ENCODE measurements at regions not wholly inside any gene's neighbourhood (a gene's known extent, or its start where the extent isn't known, plus 50 kb on each side); places are given as distances from the start of the nearest gene placed in this dataset.

GRCh38 chr9:99588299-99588698, 233.4 kb upstream of the NR4A3 start:
- DNase-seq (ENCODE audit: low read depth, low spot score) = no peak

- no peak for DNase-seq (ENCODE audit: low read depth, low spot score)
Observed at GRCh38 chr9:99588747-99589146, 232.9 kb upstream of the NR4A3 start.

GRCh38 chr9:99590410-99590809, 231.3 kb upstream of the NR4A3 start:
- no peak for DNase-seq (ENCODE audit: low read depth, low spot score)

GRCh38 chr9:99590840-99591239, 230.8 kb upstream of the NR4A3 start:
- no peak for DNase-seq (ENCODE audit: low read depth, low spot score)

GRCh38 chr9:99591770-99592169, 229.9 kb upstream of the NR4A3 start:
- no peak for DNase-seq (ENCODE audit: low read depth, low spot score)

GRCh38 chr9:99592834-99593574, 228.7 kb upstream of the NR4A3 start:
- DNase-seq (ENCODE audit: low read depth, low spot score) = no peak

GRCh38 chr9:99593610-99594009, 228.1 kb upstream of the NR4A3 start:
- no peak for DNase-seq (ENCODE audit: low read depth, low spot score)

GRCh38 chr9:99594056-99594780, 227.5 kb upstream of the NR4A3 start:
- DNase-seq (ENCODE audit: low read depth, low spot score) = no peak

GRCh38 chr9:99595796-99596195, 225.9 kb upstream of the NR4A3 start:
- no peak for DNase-seq (ENCODE audit: low read depth, low spot score)

GRCh38 chr9:99601571-99602111, 220.0 kb upstream of the NR4A3 start:
- no peak for DNase-seq (ENCODE audit: low read depth, low spot score)

GRCh38 chr9:99602854-99603253, 218.8 kb upstream of the NR4A3 start:
- DNase-seq (ENCODE audit: low read depth, low spot score) = no peak

- DNase-seq (ENCODE audit: low read depth, low spot score) = no peak
Observed at GRCh38 chr9:99605016-99605743, 216.5 kb upstream of the NR4A3 start.

GRCh38 chr9:99606296-99606695, 215.4 kb upstream of the NR4A3 start:
- no peak for DNase-seq (ENCODE audit: low read depth, low spot score)

GRCh38 chr9:99606957-99607356, 214.7 kb upstream of the NR4A3 start:
- DNase-seq (ENCODE audit: low read depth, low spot score) = no peak

- peak; percentile 42 for DNase-seq (ENCODE audit: low read depth, low spot score)
Observed at GRCh38 chr9:99607842-99608448, 213.7 kb upstream of the NR4A3 start.

GRCh38 chr9:99614341-99614740, 207.3 kb upstream of the NR4A3 start:
- no peak for DNase-seq (ENCODE audit: low read depth, low spot score)

GRCh38 chr9:99621040-99621439, 200.6 kb upstream of the NR4A3 start:
- no peak for DNase-seq (ENCODE audit: low read depth, low spot score)

GRCh38 chr9:99622679-99623078, 199.0 kb upstream of the NR4A3 start:
- no peak for DNase-seq (ENCODE audit: low read depth, low spot score)

- DNase-seq (ENCODE audit: low read depth, low spot score) = no peak
Observed at GRCh38 chr9:99623780-99624364, 197.8 kb upstream of the NR4A3 start.

GRCh38 chr9:99624499-99625233, 197.0 kb upstream of the NR4A3 start:
- no peak for DNase-seq (ENCODE audit: low read depth, low spot score)

- no peak for DNase-seq (ENCODE audit: low read depth, low spot score)
Observed at GRCh38 chr9:99626426-99626825, 195.3 kb upstream of the NR4A3 start.
